ENCODE measurements at regions not wholly inside any gene's neighbourhood (a gene's known extent, or its start where the extent isn't known, plus 50 kb on each side); places are given as distances from the start of the nearest gene placed in this dataset.

DNA sequence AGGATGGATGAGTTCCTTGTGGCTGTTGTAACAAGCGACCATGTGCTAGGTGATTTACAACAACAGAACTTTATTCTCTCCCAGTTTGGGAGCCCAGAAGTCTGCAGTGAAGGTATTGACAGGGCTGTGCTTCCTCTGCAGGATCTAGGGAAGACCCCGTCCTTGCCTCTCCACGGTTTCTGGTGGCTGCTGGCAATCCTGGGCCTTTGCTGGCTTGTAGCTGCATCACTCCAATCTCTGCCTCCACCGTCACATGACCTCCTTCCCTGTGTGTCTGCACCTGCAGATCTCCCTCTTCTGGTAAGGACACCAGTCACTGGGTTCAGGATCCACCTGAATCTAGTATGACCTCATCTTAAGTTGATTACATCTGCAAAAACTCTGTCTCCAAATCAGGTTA is 115.6 kb downstream of the GLRX3 start:
- ChIA-PET CTCF (no interaction called here), POLR2A (ENCODE audit: unreplicated experiment) (no interaction called here)
- BruUV-seq (replicated peaks), result no TSS peak
- Histone ChIP-seq H3K9me1 (ENCODE audit: insufficient read depth, low read length) (no peaks in the 10 kb centered on the region), H3K18ac (ENCODE audit: low read depth, low read length) (no peak overlapping the region), H2AK9ac (replicated peaks; ENCODE audit: low read depth, low read length, poor library complexity) (no peak overlapping the region), H4K8ac (ENCODE audit: low read depth in 2 of 2, low read length in 2 of 2) (no peak overlapping the region), H4K5ac (ENCODE audit: low read depth, low read length) (no peak overlapping the region), H2BK15ac (ENCODE audit: low read depth, low read length) (no peak overlapping the region), H3K9me3 (ENCODE audit: control insufficient read depth, insufficient read depth, low read length) (peaks cover 35% of the 10 kb centered on the region), H4K20me1 (ENCODE audit: insufficient read depth, low read length) (no peaks in the 10 kb centered on the region), H3K23ac (ENCODE audit: low read depth, low read length) (no peak overlapping the region), H3K4ac (ENCODE audit: low read depth, low read length) (no peak overlapping the region), H3K14ac (replicated peaks; ENCODE audit: low read depth, low read length) (no peak overlapping the region), H3K4me2 (ENCODE audit: low read depth, low read length) (no peak overlapping the region), H2BK5ac (ENCODE audit: low read depth, low read length, poor library complexity, severe bottlenecking) (no peak overlapping the region), H4K91ac (ENCODE audit: insufficient read depth, low read depth, low read length) (no peak overlapping the region), H2BK20ac (ENCODE audit: low read depth, low read length) (no peak overlapping the region), H2AK5ac (ENCODE audit: low read depth, low read length) (no peak overlapping the region), H3K36me3 (ENCODE audit: control insufficient read depth, insufficient read depth, low read length) (no peaks in the 10 kb centered on the region), H2BK120ac (ENCODE audit: low read depth, low read length) (no peak overlapping the region), H3K4me1 (ENCODE audit: control insufficient read depth, insufficient read depth, low read length) (no peaks in the 10 kb centered on the region), H3K27ac (ENCODE audit: insufficient read depth, low read length) (no peak overlapping the region), H3K27me3 (ENCODE audit: control insufficient read depth, insufficient read depth, low read length) (no peaks in the 10 kb centered on the region), H3K56ac (ENCODE audit: extremely low read depth, insufficient read depth, low read length) (no peak overlapping the region), H2AFZ (replicated peaks; ENCODE audit: low read length, poor library complexity) (no peak overlapping the region), H3K79me1 (ENCODE audit: low read depth in 1 of 2, low read length in 2 of 2) (no peaks in the 10 kb centered on the region), H3K4me3 (ENCODE audit: insufficient read depth, low read depth, low read length) (no peak overlapping the region), H3K9ac (ENCODE audit: low read depth, low read length) (no peak overlapping the region)
- whole genome bisulfite sequencing, 2 experiments (ENCODE audit: extremely low coverage in 2 of 2, insufficient read length in 1 of 2), result no CpG with 5 or more reads among the region's 4 CpGs
- no peak for ATAC-seq (ENCODE audit: low read depth)
- TF ChIP-seq POLR2A (IDR thresholded peaks at IDR 0.05; ENCODE audit: low read depth, low read length), result no peak
- TF ChIP-seq, protein P1, sequence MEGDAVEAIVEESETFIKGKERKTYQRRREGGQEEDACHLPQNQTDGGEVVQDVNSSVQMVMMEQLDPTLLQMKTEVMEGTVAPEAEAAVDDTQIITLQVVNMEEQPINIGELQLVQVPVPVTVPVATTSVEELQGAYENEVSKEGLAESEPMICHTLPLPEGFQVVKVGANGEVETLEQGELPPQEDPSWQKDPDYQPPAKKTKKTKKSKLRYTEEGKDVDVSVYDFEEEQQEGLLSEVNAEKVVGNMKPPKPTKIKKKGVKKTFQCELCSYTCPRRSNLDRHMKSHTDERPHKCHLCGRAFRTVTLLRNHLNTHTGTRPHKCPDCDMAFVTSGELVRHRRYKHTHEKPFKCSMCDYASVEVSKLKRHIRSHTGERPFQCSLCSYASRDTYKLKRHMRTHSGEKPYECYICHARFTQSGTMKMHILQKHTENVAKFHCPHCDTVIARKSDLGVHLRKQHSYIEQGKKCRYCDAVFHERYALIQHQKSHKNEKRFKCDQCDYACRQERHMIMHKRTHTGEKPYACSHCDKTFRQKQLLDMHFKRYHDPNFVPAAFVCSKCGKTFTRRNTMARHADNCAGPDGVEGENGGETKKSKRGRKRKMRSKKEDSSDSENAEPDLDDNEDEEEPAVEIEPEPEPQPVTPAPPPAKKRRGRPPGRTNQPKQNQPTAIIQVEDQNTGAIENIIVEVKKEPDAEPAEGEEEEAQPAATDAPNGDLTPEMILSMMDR (conservative IDR thresholded peaks at IDR 0.05; ENCODE audit: low read depth, low read length), result no peak
- TF ChIP-seq, protein P2, sequence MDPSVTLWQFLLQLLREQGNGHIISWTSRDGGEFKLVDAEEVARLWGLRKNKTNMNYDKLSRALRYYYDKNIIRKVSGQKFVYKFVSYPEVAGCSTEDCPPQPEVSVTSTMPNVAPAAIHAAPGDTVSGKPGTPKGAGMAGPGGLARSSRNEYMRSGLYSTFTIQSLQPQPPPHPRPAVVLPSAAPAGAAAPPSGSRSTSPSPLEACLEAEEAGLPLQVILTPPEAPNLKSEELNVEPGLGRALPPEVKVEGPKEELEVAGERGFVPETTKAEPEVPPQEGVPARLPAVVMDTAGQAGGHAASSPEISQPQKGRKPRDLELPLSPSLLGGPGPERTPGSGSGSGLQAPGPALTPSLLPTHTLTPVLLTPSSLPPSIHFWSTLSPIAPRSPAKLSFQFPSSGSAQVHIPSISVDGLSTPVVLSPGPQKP (IDR thresholded peaks at IDR 0.05; ENCODE audit: borderline replicate concordance, low read depth, low read length), result no peak
- TF ChIP-seq CHD1 (IDR thresholded peaks at IDR 0.05; ENCODE audit: low read depth, low read length), result no peak
- TF ChIP-seq SMC3 (IDR thresholded peaks at IDR 0.05; ENCODE audit: low read depth, low read length), result no peak
- no peak for TF ChIP-seq RCOR1 (IDR thresholded peaks at IDR 0.05; ENCODE audit: insufficient replicate concordance, low read length)
- TF ChIP-seq, protein P3, sequence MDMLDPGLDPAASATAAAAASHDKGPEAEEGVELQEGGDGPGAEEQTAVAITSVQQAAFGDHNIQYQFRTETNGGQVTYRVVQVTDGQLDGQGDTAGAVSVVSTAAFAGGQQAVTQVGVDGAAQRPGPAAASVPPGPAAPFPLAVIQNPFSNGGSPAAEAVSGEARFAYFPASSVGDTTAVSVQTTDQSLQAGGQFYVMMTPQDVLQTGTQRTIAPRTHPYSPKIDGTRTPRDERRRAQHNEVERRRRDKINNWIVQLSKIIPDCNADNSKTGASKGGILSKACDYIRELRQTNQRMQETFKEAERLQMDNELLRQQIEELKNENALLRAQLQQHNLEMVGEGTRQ (IDR thresholded peaks at IDR 0.05; ENCODE audit: low read depth, low read length), result no peak
- TF ChIP-seq MAFK (IDR thresholded peaks at IDR 0.05; ENCODE audit: low read depth, low read length), result no peak
- no peak for TF ChIP-seq MAZ (IDR thresholded peaks at IDR 0.05; ENCODE audit: borderline replicate concordance, low read depth, low read length)
- no peak for TF ChIP-seq CEBPB (IDR thresholded peaks at IDR 0.05; ENCODE audit: low read depth, low read length)
- no peak for TF ChIP-seq NFE2L2 (IDR thresholded peaks at IDR 0.05; ENCODE audit: low read depth, low read length)
- TF ChIP-seq MXI1 (IDR thresholded peaks at IDR 0.05; ENCODE audit: borderline replicate concordance, low read depth, low read length), result no peak
- no peak for TF ChIP-seq FOS (IDR thresholded peaks at IDR 0.05; ENCODE audit: low read depth, low read length)
- TF ChIP-seq RFX5 (IDR thresholded peaks at IDR 0.05; ENCODE audit: low read depth, low read length), result no peak
- TF ChIP-seq RAD21 (IDR thresholded peaks at IDR 0.05; ENCODE audit: low read length), result no peak
- no peak for TF ChIP-seq BHLHE40 (IDR thresholded peaks at IDR 0.05; ENCODE audit: low read depth, low read length)
- intact Hi-C loops (cut with micrococcal nuclease) (no loop called here), in situ Hi-C loops (cut with MboI; ENCODE audit: low sequenced_read_pairs) (no loop called here), dilution Hi-C loops (cut with HindIII; ENCODE audit: low sequenced_read_pairs, unreplicated experiment) (no loop called here)
- DNase-seq, result no peak
